ENCODE measurements at regions not wholly inside any gene's neighbourhood (a gene's known extent, or its start where the extent isn't known, plus 50 kb on each side); places are given as distances from the start of the nearest gene placed in this dataset.
"Not testable (repeated sequence)": the region's sequence is repeated elsewhere in the genome, so short reads cannot be mapped to it uniquely, and the experiment has no call there.

- ATAC-seq: peak in 2 of 3 donors; percentile 9 to 36
- DNase-seq: peak in 1 of 2 donors; percentile 39
- peaks cover 88% of the 10 kb centered on the region for H3K4me1 ChIP-seq (ENCODE audit: control insufficient read depth, insufficient read depth, low read length)
- H3K9me3 ChIP-seq (ENCODE audit: control insufficient read depth, insufficient read depth, low read length); H3K9me3 Mint-ChIP-seq; H3K4me3 ChIP-seq (ENCODE audit: low read length); H3K27me3 ChIP-seq (ENCODE audit: control insufficient read depth, insufficient read depth, low read length); H3K27me3 Mint-ChIP-seq (ENCODE audit: low read depth in 2 of 2); H3K36me3 Mint-ChIP-seq: not testable (repeated sequence)
- H3K4me1 Mint-ChIP-seq: peaks cover 77 to 81% of the 10 kb centered on the region in 2 donors
- peak overlapping the region; percentile 88 for H3K27ac ChIP-seq (ENCODE audit: low read length)
- intact Hi-C loops (cut with micrococcal nuclease): loop anchor here (10.0 kb wide), 1 partner anchor 510 kb away; no protein-coding TSS in a partner anchor
- peak overlapping the region; percentile 87 for H3K4me3 Mint-ChIP-seq
- peaks cover 20% of the 10 kb centered on the region for H3K36me3 ChIP-seq (ENCODE audit: control insufficient read depth, insufficient read depth, low read length)
- peak; percentile 51 for TF ChIP-seq CTCF (IDR thresholded peaks at IDR 0.05)
- 41% methylated on average over 23 of the region's 26 CpGs for WGBS (ENCODE audit: insufficient coverage)
- H3K27ac Mint-ChIP-seq: peak overlapping the region; percentile 98
Measured at GRCh38 chr16:29114989-29115801, 130.3 kb downstream of the LAT start.

- H3K4me3 Mint-ChIP-seq: peak overlapping the region; percentile 87
- no peaks in the 10 kb centered on the region for H3K27me3 Mint-ChIP-seq (ENCODE audit: low read depth in 2 of 2)
- H3K27ac Mint-ChIP-seq: peak overlapping the region; percentile 98
- intact Hi-C loops (cut with micrococcal nuclease): loop anchor here (10.0 kb wide), 1 partner anchor 510 kb away; no protein-coding TSS in a partner anchor
- Histone ChIP-seq H3K27ac (ENCODE audit: low read length) (peak overlapping the region; percentile 88), H3K27me3 (ENCODE audit: control insufficient read depth, insufficient read depth, low read length) (no peaks in the 10 kb centered on the region), H3K4me1 (ENCODE audit: control insufficient read depth, insufficient read depth, low read length) (peaks cover 89% of the 10 kb centered on the region), H3K4me3 (ENCODE audit: low read length) (no peak overlapping the region), H3K9me3 (ENCODE audit: control insufficient read depth, insufficient read depth, low read length) (no peaks in the 10 kb centered on the region), H3K36me3 (ENCODE audit: control insufficient read depth, insufficient read depth, low read length) (peaks cover 21% of the 10 kb centered on the region)
- 75% methylated on average over 4 of the region's 6 CpGs for WGBS (ENCODE audit: insufficient coverage)
- H3K4me1 Mint-ChIP-seq: peaks cover 80 to 83% of the 10 kb centered on the region in 2 donors
- DNase-seq (no peak), ATAC-seq (no peak)
- H3K36me3 Mint-ChIP-seq: no peaks in the 10 kb centered on the region
- no peak for TF ChIP-seq CTCF (IDR thresholded peaks at IDR 0.05)
- H3K9me3 Mint-ChIP-seq: no peaks in the 10 kb centered on the region
Measured at GRCh38 chr16:29114574-29114973, 129.7 kb downstream of the LAT start.

GRCh38 chr16:29113446-29113845, 128.6 kb downstream of the LAT start:
- not testable (repeated sequence) for H3K27me3 Mint-ChIP-seq (ENCODE audit: low read depth in 2 of 2); H3K9me3 Mint-ChIP-seq; H3K9me3 ChIP-seq (ENCODE audit: control insufficient read depth, insufficient read depth, low read length); H3K27me3 ChIP-seq (ENCODE audit: control insufficient read depth, insufficient read depth, low read length); H3K36me3 Mint-ChIP-seq; H3K4me3 ChIP-seq (ENCODE audit: low read length)
- H3K36me3 ChIP-seq (ENCODE audit: control insufficient read depth, insufficient read depth, low read length): peaks cover 21% of the 10 kb centered on the region
- H3K27ac Mint-ChIP-seq: peak overlapping the region; percentile 98
- peaks cover 77 to 79% of the 10 kb centered on the region in 2 donors for H3K4me1 Mint-ChIP-seq
- H3K27ac ChIP-seq (ENCODE audit: low read length): peak overlapping the region; percentile 88
- ATAC-seq: peak; percentile 3 to 28 (median 17)
- intact Hi-C loops (cut with micrococcal nuclease): loop anchor here (2.0 to 10.0 kb wide), 2 partner anchors 35 to 511 kb away; no protein-coding TSS in a partner anchor
- H3K4me3 Mint-ChIP-seq: peak overlapping the region; percentile 87
- WGBS (ENCODE audit: insufficient coverage): 40% methylated on average over 1 of the region's 1 CpG
- H3K4me1 ChIP-seq (ENCODE audit: control insufficient read depth, insufficient read depth, low read length): peaks cover 79% of the 10 kb centered on the region
- DNase-seq: peak in 1 of 2 donors; percentile 37

GRCh38 chr16:29112755-29113347, 128.0 kb downstream of the LAT start:
- Mint-ChIP-seq H3K4me1 (peaks cover 71 to 73% of the 10 kb centered on the region in 2 donors), H3K27me3 (ENCODE audit: low read depth in 2 of 2) (no peaks in the 10 kb centered on the region), H3K36me3 (no peaks in the 10 kb centered on the region), H3K4me3 (peak overlapping the region; percentile 87), H3K27ac (peak overlapping the region; percentile 98), H3K9me3 (no peaks in the 10 kb centered on the region)
- WGBS (ENCODE audit: insufficient coverage): 97% methylated on average over 3 of the region's 4 CpGs
- no peaks in the 10 kb centered on the region for H3K27me3 ChIP-seq (ENCODE audit: control insufficient read depth, insufficient read depth, low read length)
- intact Hi-C loops (cut with micrococcal nuclease): loop anchor here (2.0 to 10.0 kb wide), 2 partner anchors 36 to 512 kb away; no protein-coding TSS in a partner anchor
- H3K4me1 ChIP-seq (ENCODE audit: control insufficient read depth, insufficient read depth, low read length): peaks cover 73% of the 10 kb centered on the region
- DNase-seq: no peak
- peaks cover 18% of the 10 kb centered on the region for H3K36me3 ChIP-seq (ENCODE audit: control insufficient read depth, insufficient read depth, low read length)
- peak overlapping the region; percentile 88 for H3K27ac ChIP-seq (ENCODE audit: low read length)
- TF ChIP-seq CTCF (IDR thresholded peaks at IDR 0.05): no peak
- H3K9me3 ChIP-seq (ENCODE audit: control insufficient read depth, insufficient read depth, low read length): no peaks in the 10 kb centered on the region
- H3K4me3 ChIP-seq (ENCODE audit: low read length): no peak overlapping the region
- no peak for ATAC-seq

- 35% methylated on average over 7 of the region's 8 CpGs for WGBS (ENCODE audit: insufficient coverage)
- not testable (repeated sequence) for H3K4me3 ChIP-seq (ENCODE audit: low read length); H3K9me3 Mint-ChIP-seq; H3K27me3 Mint-ChIP-seq (ENCODE audit: low read depth in 2 of 2); H3K9me3 ChIP-seq (ENCODE audit: control insufficient read depth, insufficient read depth, low read length); H3K36me3 Mint-ChIP-seq; H3K27me3 ChIP-seq (ENCODE audit: control insufficient read depth, insufficient read depth, low read length)
- H3K27ac Mint-ChIP-seq: peak overlapping the region; percentile 98
- peak overlapping the region; percentile 87 for H3K4me3 Mint-ChIP-seq
- ATAC-seq: peak; percentile 68 to 88 (median 84)
- peak in 1 of 2 donors; percentile 66 for DNase-seq
- Histone ChIP-seq H3K4me1 (ENCODE audit: control insufficient read depth, insufficient read depth, low read length) (peaks cover 66% of the 10 kb centered on the region), H3K27ac (ENCODE audit: low read length) (peak overlapping the region; percentile 88), H3K36me3 (ENCODE audit: control insufficient read depth, insufficient read depth, low read length) (peaks cover 11% of the 10 kb centered on the region)
- peaks cover 68 to 70% of the 10 kb centered on the region in 2 donors for H3K4me1 Mint-ChIP-seq
- intact Hi-C loops (cut with micrococcal nuclease): loop anchor here (2.0 to 10.0 kb wide), 2 partner anchors 37 to 513 kb away; no protein-coding TSS in a partner anchor
Measured at GRCh38 chr16:29111901-29112680, 127.2 kb downstream of the LAT start.
